HPDE6-E6E7 (cell line): ENCODE measurements at regions not wholly inside any gene's neighbourhood (a gene's known extent, or its start where the extent isn't known, plus 50 kb on each side); places are given as distances from the start of the nearest gene placed in this dataset.
"Not testable (repeated sequence)": the region's sequence is repeated elsewhere in the genome, so short reads cannot be mapped to it uniquely, and the experiment has no call there.

Source experiments
- DNase-seq: peaks from one replicate; pipeline ENCODE4 v3.0.0; 2011; ENCODE audit warnings: missing footprints; ENCODE audit errors: extremely low spot score

- DNase-seq = no peak
Measured at GRCh38 chr17:56690441-56691291, 97.2 kb downstream of the NOG start.

- no peak for DNase-seq
Measured at GRCh38 chr17:56694825-56695224, 101.3 kb downstream of the NOG start.

- DNase-seq = no peak
Measured at GRCh38 chr17:56697190-56697589, 103.7 kb downstream of the NOG start.

- DNase-seq = peak; percentile 99
Measured at GRCh38 chr17:56699186-56699894, 105.8 kb downstream of the NOG start.

GRCh38 chr17:56700919-56701420, 107.5 kb downstream of the NOG start:
- no peak for DNase-seq

GRCh38 chr17:56707312-56708219, 114.1 kb downstream of the NOG start:
- no peak for DNase-seq

GRCh38 chr17:56708220-56708558, 114.7 kb downstream of the NOG start:
- DNase-seq = no peak

- no peak for DNase-seq
Measured at GRCh38 chr17:56708670-56709410, 115.3 kb downstream of the NOG start.

- no peak for DNase-seq
Measured at GRCh38 chr17:56710986-56711385, 117.5 kb downstream of the NOG start.

GRCh38 chr17:56715613-56716357, 117.9 kb downstream of the C17orf67 start:
- DNase-seq = peak; percentile 76

GRCh38 chr17:56717471-56717870, 116.2 kb downstream of the C17orf67 start:
- peak; percentile 45 for DNase-seq

- no peak for DNase-seq
Measured at GRCh38 chr17:56718515-56718914, 115.2 kb downstream of the C17orf67 start.

- DNase-seq = no peak
Measured at GRCh38 chr17:56723421-56723820, 110.3 kb downstream of the C17orf67 start.

- no peak for DNase-seq
Measured at GRCh38 chr17:56724664-56725063, 109.1 kb downstream of the C17orf67 start.

GRCh38 chr17:56725144-56725543, 108.6 kb downstream of the C17orf67 start:
- DNase-seq = no peak

GRCh38 chr17:56727876-56728617, 105.7 kb downstream of the C17orf67 start:
- DNase-seq = no peak

- DNase-seq = not testable (repeated sequence)
Measured at GRCh38 chr17:56731096-56731495, 102.6 kb downstream of the C17orf67 start.

GRCh38 chr17:56733833-56734232, 99.9 kb downstream of the C17orf67 start:
- no peak for DNase-seq

GRCh38 chr17:56735842-56736241, 97.9 kb downstream of the C17orf67 start:
- DNase-seq = no peak
